Nephron (organoid): ENCODE measurements at regions not wholly inside any gene's neighbourhood (a gene's known extent, or its start where the extent isn't known, plus 50 kb on each side); places are given as distances from the start of the nearest gene placed in this dataset.

Source experiments
- H3K27ac Mint-ChIP-seq, 3 experiments: 2 replicates each; pipeline ENCODE4 v1.8.0; 2020; ENCODE audit warnings: mixed read lengths in 3 of 3, mild to moderate bottlenecking in 2 of 3, moderate library complexity in 1 of 3
- H3K27me3 Mint-ChIP-seq: 2 replicates; pipeline ENCODE4 v1.8.0; 2021; ENCODE audit warnings: low read depth, mild to moderate bottlenecking, moderate library complexity, mixed read lengths
- H3K36me3 Mint-ChIP-seq: 2 replicates; pipeline ENCODE4 v1.8.0; 2020; ENCODE audit warnings: low read depth, mixed read lengths
- H3K4me1 Mint-ChIP-seq: 2 replicates; pipeline ENCODE4 v1.8.0; 2020; ENCODE audit warnings: mixed read lengths
- H3K4me3 Mint-ChIP-seq, 3 experiments: 2 replicates each; pipeline ENCODE4 v1.8.0; 2020; ENCODE audit warnings: mild to moderate bottlenecking in 3 of 3, mixed read lengths in 3 of 3, moderate library complexity in 2 of 3
- H3K9me3 Mint-ChIP-seq: 2 replicates; pipeline ENCODE4 v1.8.0; 2020; ENCODE audit warnings: mixed read lengths
- TF ChIP-seq, protein P1 (sequence below), 3 experiments: fragments of 200-600 bp; sonication (generic); IDR thresholded peaks; one replicate each; pipeline ENCODE4 v1.5.0; 2021; ENCODE audit warnings: antibody characterized with exemption in 3 of 3; ENCODE audit not compliant: unreplicated experiment in 3 of 3

DNA sequence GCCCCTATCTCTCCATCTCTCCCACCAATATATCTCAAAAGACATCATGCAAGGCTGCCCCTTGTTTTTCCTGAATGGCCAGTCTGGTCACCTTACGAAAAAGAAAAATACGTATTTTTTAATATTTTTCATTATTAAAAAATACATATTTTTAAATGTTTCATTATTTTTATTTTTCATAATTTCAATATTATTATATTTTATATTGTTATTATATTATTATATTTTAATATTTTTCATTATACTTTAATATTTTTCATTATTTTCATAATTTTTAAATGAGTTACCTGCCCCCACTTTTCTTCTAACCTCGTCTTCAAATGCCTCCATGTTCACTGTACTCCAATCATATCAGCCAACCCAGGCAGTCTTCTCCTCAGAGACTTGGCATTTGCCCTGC lies 116.0 kb upstream of the ERCC4 start:
- no peaks in the 10 kb centered on the region for H3K9me3 Mint-ChIP-seq
- H3K4me1 Mint-ChIP-seq = peaks cover 10% of the 10 kb centered on the region
- TF ChIP-seq, protein P1, sequence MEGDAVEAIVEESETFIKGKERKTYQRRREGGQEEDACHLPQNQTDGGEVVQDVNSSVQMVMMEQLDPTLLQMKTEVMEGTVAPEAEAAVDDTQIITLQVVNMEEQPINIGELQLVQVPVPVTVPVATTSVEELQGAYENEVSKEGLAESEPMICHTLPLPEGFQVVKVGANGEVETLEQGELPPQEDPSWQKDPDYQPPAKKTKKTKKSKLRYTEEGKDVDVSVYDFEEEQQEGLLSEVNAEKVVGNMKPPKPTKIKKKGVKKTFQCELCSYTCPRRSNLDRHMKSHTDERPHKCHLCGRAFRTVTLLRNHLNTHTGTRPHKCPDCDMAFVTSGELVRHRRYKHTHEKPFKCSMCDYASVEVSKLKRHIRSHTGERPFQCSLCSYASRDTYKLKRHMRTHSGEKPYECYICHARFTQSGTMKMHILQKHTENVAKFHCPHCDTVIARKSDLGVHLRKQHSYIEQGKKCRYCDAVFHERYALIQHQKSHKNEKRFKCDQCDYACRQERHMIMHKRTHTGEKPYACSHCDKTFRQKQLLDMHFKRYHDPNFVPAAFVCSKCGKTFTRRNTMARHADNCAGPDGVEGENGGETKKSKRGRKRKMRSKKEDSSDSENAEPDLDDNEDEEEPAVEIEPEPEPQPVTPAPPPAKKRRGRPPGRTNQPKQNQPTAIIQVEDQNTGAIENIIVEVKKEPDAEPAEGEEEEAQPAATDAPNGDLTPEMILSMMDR (IDR thresholded peaks at IDR 0.05; ENCODE audit: unreplicated experiment in 3 of 3) = no peak
- H3K27me3 Mint-ChIP-seq = peaks cover 8% of the 10 kb centered on the region
- no peaks in the 10 kb centered on the region for H3K36me3 Mint-ChIP-seq
- no peak overlapping the region for H3K27ac Mint-ChIP-seq
- H3K4me3 Mint-ChIP-seq = no peak overlapping the region

DNA sequence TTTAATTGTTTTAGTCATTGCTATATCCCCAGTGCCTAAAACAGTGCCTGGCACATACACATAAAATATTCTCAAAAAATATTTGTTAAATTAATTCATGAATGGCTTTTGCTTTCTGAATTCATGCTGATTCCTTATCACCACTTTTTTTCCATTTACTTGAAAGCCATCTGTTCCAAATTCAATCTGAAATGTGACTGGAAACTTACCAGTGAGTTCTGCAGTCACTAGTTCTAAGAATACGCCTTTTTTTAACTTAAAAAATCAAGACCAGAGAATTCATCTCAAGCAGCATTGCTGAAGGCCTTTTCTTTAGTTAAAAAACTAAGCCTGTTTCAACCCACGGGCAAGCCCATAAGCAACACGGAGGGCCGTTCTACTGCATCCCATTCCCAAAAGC lies 114.0 kb upstream of the ERCC4 start:
- no peak overlapping the region for H3K27ac Mint-ChIP-seq

DNA sequence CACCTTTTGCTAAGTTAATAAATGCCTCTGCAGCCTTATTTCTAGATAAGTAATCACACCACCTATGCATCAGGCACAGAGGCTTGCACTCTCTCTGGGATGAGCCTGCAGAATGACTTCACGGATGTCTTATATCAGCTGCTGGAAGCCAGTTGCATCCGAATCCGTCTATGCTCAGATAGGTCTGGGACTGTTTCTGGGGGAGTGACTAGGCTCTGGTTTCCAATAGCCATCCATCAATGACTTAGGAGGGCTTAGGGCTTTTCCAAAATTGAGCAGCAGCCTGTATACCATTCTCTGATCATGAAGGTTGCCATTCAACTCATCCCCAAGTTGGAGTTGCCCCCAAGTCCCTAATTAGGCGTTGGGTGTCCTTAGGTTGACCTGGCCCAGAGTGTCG lies 113.3 kb upstream of the ERCC4 start:
- Mint-ChIP-seq H3K4me3 (no peak overlapping the region), H3K27me3 (peaks cover 5% of the 10 kb centered on the region)
- TF ChIP-seq, protein P1 (IDR thresholded peaks at IDR 0.05; ENCODE audit: unreplicated experiment in 3 of 3) = no peak

More for the DNA sequence above, 114.0 kb upstream of the ERCC4 start:
- Mint-ChIP-seq H3K27me3 (peaks cover 5% of the 10 kb centered on the region), H3K4me1 (peaks cover 12% of the 10 kb centered on the region), H3K9me3 (no peaks in the 10 kb centered on the region), H3K36me3 (no peaks in the 10 kb centered on the region), H3K4me3 (no peak overlapping the region)
- TF ChIP-seq, protein P1 (IDR thresholded peaks at IDR 0.05; ENCODE audit: unreplicated experiment in 3 of 3) = no peak

DNA sequence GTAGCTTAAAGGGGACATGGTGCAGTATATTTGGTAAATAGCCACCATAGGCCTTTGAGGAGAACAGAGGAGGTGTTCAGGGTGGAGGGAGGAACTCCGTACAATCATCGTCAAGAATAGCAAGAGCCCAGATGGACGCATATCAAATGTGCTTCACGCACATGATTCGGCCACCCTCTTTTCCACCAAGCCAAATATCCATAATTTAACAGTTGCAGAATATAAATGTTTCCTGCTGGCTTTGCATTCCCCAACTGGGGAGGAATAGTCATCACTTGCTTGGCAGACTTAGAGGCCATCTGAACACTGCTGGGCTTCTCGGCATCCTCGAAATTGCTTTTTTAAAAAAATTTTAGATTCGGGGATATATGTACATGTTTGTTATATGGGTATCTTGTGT lies 111.9 kb upstream of the ERCC4 start:
- Mint-ChIP-seq H3K9me3 (no peaks in the 10 kb centered on the region), H3K4me1 (peaks cover 12% of the 10 kb centered on the region), H3K27ac (no peak overlapping the region), H3K27me3 (peaks cover 13% of the 10 kb centered on the region), H3K36me3 (no peaks in the 10 kb centered on the region), H3K4me3 (no peak overlapping the region)
- TF ChIP-seq, protein P1 (IDR thresholded peaks at IDR 0.05; ENCODE audit: unreplicated experiment in 3 of 3) = no peak

More for the DNA sequence above, 113.3 kb upstream of the ERCC4 start:
- Mint-ChIP-seq H3K4me1 (peaks cover 12% of the 10 kb centered on the region), H3K9me3 (no peaks in the 10 kb centered on the region), H3K27ac (no peak overlapping the region), H3K36me3 (no peaks in the 10 kb centered on the region)

DNA sequence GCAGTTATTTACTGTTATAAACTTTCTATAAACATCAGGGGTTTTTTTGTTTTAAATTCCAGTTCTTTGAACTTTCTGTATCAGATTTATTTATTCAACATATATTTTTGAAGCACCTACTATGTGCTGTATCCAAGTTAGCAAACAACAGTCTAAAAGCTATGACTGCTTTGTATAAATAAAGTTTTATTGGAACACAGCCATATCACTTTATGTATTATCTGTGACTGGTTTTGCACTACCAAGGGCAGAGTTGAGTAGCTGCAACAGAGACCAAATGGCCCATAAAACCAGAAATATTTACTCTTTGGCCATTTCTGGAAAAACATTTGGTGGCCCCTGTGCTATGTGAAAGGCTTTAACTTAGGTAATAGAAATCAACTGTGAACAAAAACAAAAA lies 110.2 kb upstream of the ERCC4 start:
- Mint-ChIP-seq H3K27ac (no peak overlapping the region), H3K4me1 (peaks cover 12% of the 10 kb centered on the region), H3K36me3 (no peaks in the 10 kb centered on the region), H3K27me3 (peaks cover 17% of the 10 kb centered on the region), H3K9me3 (no peaks in the 10 kb centered on the region), H3K4me3 (no peak overlapping the region)
- TF ChIP-seq, protein P1 (IDR thresholded peaks at IDR 0.05; ENCODE audit: unreplicated experiment in 3 of 3) = no peak

DNA sequence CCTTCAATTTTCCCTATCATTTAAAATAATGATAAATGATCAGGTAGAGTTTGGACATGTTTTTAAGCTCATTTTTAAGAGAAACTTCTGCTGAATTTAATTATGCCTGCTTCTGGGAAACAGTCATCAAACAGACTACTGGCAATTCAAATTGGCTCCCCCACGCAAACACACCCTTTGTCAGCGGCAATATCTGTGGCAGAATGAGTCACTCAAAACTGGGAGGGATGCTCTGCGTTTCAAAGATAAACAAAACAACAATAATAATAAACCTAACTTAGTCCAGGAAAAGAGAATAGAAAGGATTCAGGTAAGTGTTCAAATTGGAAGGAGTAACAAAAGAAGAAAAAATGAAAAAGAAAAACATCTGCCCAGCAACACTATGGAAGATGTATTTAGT lies 108.1 kb upstream of the ERCC4 start:
- Mint-ChIP-seq H3K27ac (no peak overlapping the region), H3K36me3 (no peaks in the 10 kb centered on the region), H3K4me1 (peaks cover 12% of the 10 kb centered on the region), H3K9me3 (no peaks in the 10 kb centered on the region), H3K27me3 (peaks cover 29% of the 10 kb centered on the region), H3K4me3 (no peak overlapping the region)
- TF ChIP-seq, protein P1 (IDR thresholded peaks at IDR 0.05; ENCODE audit: unreplicated experiment in 3 of 3) = no peak
